HCT116 (cell line): ENCODE measurements at regions not wholly inside any gene's neighbourhood (a gene's known extent, or its start where the extent isn't known, plus 50 kb on each side); places are given as distances from the start of the nearest gene placed in this dataset.

Experiments
- ATAC-seq: fragments of 200-7000 bp; cut with Tn5 transposase; 2 replicates; pipeline ENCODE4 v1.9.1; 2020; ENCODE audit warnings: mild to moderate bottlenecking, moderate library complexity
- BruUV-seq: library from RNA; stranded (reverse); fragments of 400-500 nt; replicated peaks from 2 replicates; lab custom pipeline; 2021; lab: Mats Ljungman, UMichigan
- CTCF ChIA-PET: fragments of 300-600 bp; sonication (Branson Sonifier 250); formaldehyde crosslinking; loops from one replicate; lab custom pipeline; 2021; ENCODE audit warnings: antibody characterized with exemption; lab: Charles Lee
- POLR2A ChIA-PET: fragments of 300-600, 350-600 bp; sonication (Branson Sonifier 250); formaldehyde crosslinking; loops from one replicate; lab custom pipeline; 2021; ENCODE audit warnings: antibody characterized with exemption; lab: Charles Lee
- RAD21 ChIA-PET, 2 experiments: fragments of 300-600 bp; sonication (Branson Sonifier 250); formaldehyde crosslinking; loops; one replicate each; lab custom pipeline; 2023; ENCODE audit warnings: low total read pairs in 2 of 2; ENCODE audit not compliant: uncharacterized antibody in 2 of 2, unreplicated experiment in 2 of 2, low non-redundant PET in 1 of 2; lab: Charles Lee
- DNase-seq: peaks from one replicate; pipeline ENCODE4 v3.0.0-alpha.2; 2010; ENCODE audit warnings: low read depth, low spot score
- H2AFZ ChIP-seq: fragments of 200-600 bp; shearing (Covaris generic), sonication (generic); 2 replicates; pipeline ENCODE4 v1.6.1; 2017; ENCODE audit warnings: low read depth, mixed run types, mixed read lengths, antibody characterized with exemption, low read length; ENCODE audit not compliant: poor library complexity, severe bottlenecking
- H3K27ac ChIP-seq: 2 replicates; pipeline ENCODE4 v1.5.1; 2012; ENCODE audit warnings: low read depth, low read length
- H3K27me3 ChIP-seq: fragments of 200-600 bp; sonication (generic); 2 replicates; pipeline ENCODE4 v1.6.1; 2016; ENCODE audit warnings: mixed run types, low read length, mixed read lengths; ENCODE audit not compliant: insufficient read depth
- H3K36me3 ChIP-seq, 2 experiments: fragments of 200-500 bp in 1 of 2; fragments of 200-600 bp in 1 of 2; sonication (Bioruptor generic) in 1 of 2; sonication (generic) in 1 of 2; 2 replicates each; pipeline versions ENCODE4 v1.5.1 to v1.6.1; 2014 to 2016; ENCODE audit warnings: low read length in 2 of 2, inconsistent platforms in 1 of 2, mixed read lengths in 1 of 2, mixed run types in 1 of 2; ENCODE audit not compliant: insufficient read depth in 2 of 2, control insufficient read depth in 1 of 2
- H3K4me1 ChIP-seq, 2 experiments: fragments of 200-600 bp in 1 of 2; sonication (generic) in 1 of 2; 2 replicates each; pipeline versions ENCODE4 v1.5.1 to v1.6.1; 2012 to 2017; ENCODE audit warnings: low read length in 2 of 2, inconsistent platforms in 1 of 2, mild to moderate bottlenecking in 1 of 2, mixed read lengths in 1 of 2, mixed run types in 1 of 2, moderate library complexity in 1 of 2; ENCODE audit not compliant: insufficient read depth in 2 of 2, control insufficient read depth in 1 of 2
- H3K4me2 ChIP-seq: fragments of 200-600 bp; sonication (generic); 2 replicates; pipeline ENCODE4 v1.6.1; 2017; ENCODE audit warnings: mixed run types, low read length, mixed read lengths
- H3K4me3 ChIP-seq, 2 experiments: fragments of 200-600 bp in 1 of 2; sonication (generic) in 1 of 2; replicated peaks in 1 of 2; 2 replicates each; pipeline ENCODE4 v1.5.1; 2011 to 2016; ENCODE audit warnings: low read length in 2 of 2, control low read depth in 1 of 2, low read depth in 1 of 2, mild to moderate bottlenecking in 1 of 2, mixed read lengths in 1 of 2, mixed run types in 1 of 2
- H3K79me2 ChIP-seq: fragments of 200-600 bp; sonication (generic); 2 replicates; pipeline ENCODE4 v1.6.1; 2017; ENCODE audit warnings: mild to moderate bottlenecking, mixed run types, low read length, moderate library complexity, mixed read lengths; ENCODE audit not compliant: insufficient read depth
- H3K9ac ChIP-seq: fragments of 200-600 bp; sonication (generic); 2 replicates; pipeline ENCODE4 v1.6.1; 2016; ENCODE audit warnings: low read length, mixed read lengths
- H3K9me2 ChIP-seq: fragments of 200-600 bp; sonication (generic), shearing (Covaris generic); 2 replicates; pipeline ENCODE4 v1.6.1; 2017; ENCODE audit warnings: mixed run types, mild to moderate bottlenecking, moderate library complexity; ENCODE audit not compliant: insufficient read depth
- H3K9me3 ChIP-seq, 2 experiments: fragments of 200-500 bp in 1 of 2; fragments of 200-600 bp in 1 of 2; sonication (Bioruptor generic) in 1 of 2; sonication (generic) in 1 of 2; 2 replicates each; pipeline ENCODE4 v1.6.1; 2014 to 2017; ENCODE audit warnings: low read length in 2 of 2, mixed read lengths in 2 of 2, inconsistent platforms in 1 of 2, low read depth in 1 of 2, mild to moderate bottlenecking in 1 of 2, mixed run types in 1 of 2, moderate library complexity in 1 of 2; ENCODE audit not compliant: control insufficient read depth in 1 of 2, insufficient read depth in 1 of 2
- H4K20me1 ChIP-seq: fragments of 200-600 bp; sonication (generic), shearing (Covaris generic); 2 replicates; pipeline ENCODE4 v1.6.1; 2017; ENCODE audit warnings: mixed run types, mild to moderate bottlenecking, moderate library complexity; ENCODE audit not compliant: insufficient read depth
- CBX3 ChIP-seq: IDR thresholded peaks from 2 replicates; pipeline ENCODE4 v1.6.1; 2012; ENCODE audit warnings: low read depth
- CEBPB ChIP-seq: IDR thresholded peaks from 2 replicates; pipeline ENCODE4 v1.6.1; 2012; ENCODE audit warnings: low read depth
- EGR1 ChIP-seq: IDR thresholded peaks from 2 replicates; pipeline ENCODE4 v1.6.1; 2012; ENCODE audit warnings: low read depth
- EZH2phosphoT487 ChIP-seq: fragments of 200-600 bp; IDR thresholded peaks from 2 replicates; pipeline ENCODE4 v1.6.1; 2018; ENCODE audit warnings: antibody characterized with exemption, borderline replicate concordance
- FOSL1 ChIP-seq: IDR thresholded peaks from 2 replicates; pipeline ENCODE4 v1.6.1; 2012; ENCODE audit warnings: low read depth
- POLR2AphosphoS5 ChIP-seq: IDR thresholded peaks from 2 replicates; pipeline ENCODE4 v1.6.1; 2011; ENCODE audit warnings: mild to moderate bottlenecking, low read depth, low read length, moderate library complexity
- SIN3A ChIP-seq: IDR thresholded peaks from 2 replicates; pipeline ENCODE4 v1.6.1; 2012; ENCODE audit warnings: low read depth
- SP1 ChIP-seq: IDR thresholded peaks from 2 replicates; pipeline ENCODE4 v1.6.1; 2012; ENCODE audit warnings: low read depth
- TCF7L2 ChIP-seq: IDR thresholded peaks from 2 replicates; pipeline ENCODE4 v1.7.0; 2011; ENCODE audit warnings: borderline replicate concordance, inconsistent platforms; ENCODE audit not compliant: insufficient read depth, insufficient read length; ENCODE audit errors: extremely low read depth
- ZNF274 ChIP-seq: fragments of 200-500 bp; sonication (Bioruptor generic); IDR thresholded peaks from 2 replicates; pipeline ENCODE4 v1.6.1; 2014; ENCODE audit warnings: mild to moderate bottlenecking, low read depth, low read length, inconsistent platforms
- intact Hi-C: fragments of 100-400 bp; cut with micrococcal nuclease; formaldehyde crosslinking; loops from 2 replicates; pipeline ENCODE4 v1.10.0; 2022
- TF ChIP-seq, protein P1 (sequence below), 3 experiments: fragments of 200-600 bp in 1 of 3; sonication (generic) in 1 of 3; IDR thresholded peaks in 2 of 3; conservative IDR thresholded peaks in 1 of 3; 2 replicates each; pipeline ENCODE4 v1.5.1; 2012 to 2017; ENCODE audit warnings: low read depth in 2 of 3, low read length in 2 of 3, antibody characterized with exemption in 1 of 3, borderline replicate concordance in 1 of 3, control low read depth in 1 of 3, mild to moderate bottlenecking in 1 of 3, mixed read lengths in 1 of 3, mixed run types in 1 of 3, moderate library complexity in 1 of 3; ENCODE audit not compliant: insufficient read depth in 1 of 3
- TF ChIP-seq, protein P2 (sequence below): IDR thresholded peaks from 2 replicates; pipeline ENCODE4 v1.6.1; 2012
- TF ChIP-seq, protein P3 (sequence below): IDR thresholded peaks from 2 replicates; pipeline ENCODE4 v1.6.1; 2011; ENCODE audit warnings: mild to moderate bottlenecking, low read length, moderate library complexity; ENCODE audit not compliant: insufficient replicate concordance; ENCODE audit errors: extremely low read depth
- TF ChIP-seq, protein P4 (sequence below): IDR thresholded peaks from 2 replicates; pipeline ENCODE4 v1.6.1; 2012
- TF ChIP-seq, protein P5 (sequence below): IDR thresholded peaks from 2 replicates; pipeline ENCODE4 v1.6.1; 2012; ENCODE audit warnings: low read depth

DNA sequence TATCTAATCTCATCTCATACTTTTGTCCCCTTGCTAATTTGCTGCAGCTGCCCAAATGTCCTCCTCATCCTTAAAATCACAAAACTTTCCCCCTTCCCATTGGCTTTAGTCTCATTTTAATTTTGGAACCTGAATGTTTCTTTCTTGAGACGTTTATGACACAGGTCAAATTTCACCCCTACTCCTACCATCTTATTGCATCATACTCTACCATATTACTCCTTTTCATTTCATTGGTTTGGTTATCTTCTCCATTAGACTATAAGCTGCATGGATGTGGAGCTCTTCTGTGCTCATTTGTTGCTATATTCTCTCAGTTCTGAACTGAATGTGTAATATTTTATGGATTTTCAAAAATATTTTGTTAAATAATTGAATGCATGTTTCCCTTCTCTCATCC, 688.6 kb downstream of the CBLN4 start:
- Histone ChIP-seq H3K27ac (no peak overlapping the region), H3K9me2 (no peaks in the 10 kb centered on the region), H3K36me3 (no peaks in the 10 kb centered on the region), H3K4me1 (no peaks in the 10 kb centered on the region), H3K4me2 (no peak overlapping the region), H3K79me2 (no peaks in the 10 kb centered on the region), H3K4me3 (no peak overlapping the region), H3K9ac (no peak overlapping the region), H3K27me3 (no peaks in the 10 kb centered on the region), H3K9me3 (peaks cover 20 to 36% of the 10 kb centered on the region in 2 experiments; a peak in 2 of 4 replicates), H4K20me1 (no peaks in the 10 kb centered on the region), H2AFZ (no peak overlapping the region)
- ChIA-PET POLR2A (no interaction called here), CTCF (no interaction called here), RAD21 (no interaction called here)
- DNase-seq (no peak), ATAC-seq (no peak)
- BruUV-seq: no TSS peak
- TF ChIP-seq, protein P1, sequence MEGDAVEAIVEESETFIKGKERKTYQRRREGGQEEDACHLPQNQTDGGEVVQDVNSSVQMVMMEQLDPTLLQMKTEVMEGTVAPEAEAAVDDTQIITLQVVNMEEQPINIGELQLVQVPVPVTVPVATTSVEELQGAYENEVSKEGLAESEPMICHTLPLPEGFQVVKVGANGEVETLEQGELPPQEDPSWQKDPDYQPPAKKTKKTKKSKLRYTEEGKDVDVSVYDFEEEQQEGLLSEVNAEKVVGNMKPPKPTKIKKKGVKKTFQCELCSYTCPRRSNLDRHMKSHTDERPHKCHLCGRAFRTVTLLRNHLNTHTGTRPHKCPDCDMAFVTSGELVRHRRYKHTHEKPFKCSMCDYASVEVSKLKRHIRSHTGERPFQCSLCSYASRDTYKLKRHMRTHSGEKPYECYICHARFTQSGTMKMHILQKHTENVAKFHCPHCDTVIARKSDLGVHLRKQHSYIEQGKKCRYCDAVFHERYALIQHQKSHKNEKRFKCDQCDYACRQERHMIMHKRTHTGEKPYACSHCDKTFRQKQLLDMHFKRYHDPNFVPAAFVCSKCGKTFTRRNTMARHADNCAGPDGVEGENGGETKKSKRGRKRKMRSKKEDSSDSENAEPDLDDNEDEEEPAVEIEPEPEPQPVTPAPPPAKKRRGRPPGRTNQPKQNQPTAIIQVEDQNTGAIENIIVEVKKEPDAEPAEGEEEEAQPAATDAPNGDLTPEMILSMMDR (IDR thresholded peaks at IDR 0.05 in 2 of 3, conservative IDR thresholded peaks at IDR 0.05 in 1 of 3; ENCODE audit: borderline replicate concordance in 1 of 3, insufficient read depth in 1 of 3, low read depth in 2 of 3, low read length in 2 of 3): no peak
- no peak for TF ChIP-seq FOSL1
- no peak for TF ChIP-seq SP1
- TF ChIP-seq, protein P2, sequence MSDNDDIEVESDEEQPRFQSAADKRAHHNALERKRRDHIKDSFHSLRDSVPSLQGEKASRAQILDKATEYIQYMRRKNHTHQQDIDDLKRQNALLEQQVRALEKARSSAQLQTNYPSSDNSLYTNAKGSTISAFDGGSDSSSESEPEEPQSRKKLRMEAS: no peak
- no peak for TF ChIP-seq EZH2phosphoT487
- no peak for TF ChIP-seq POLR2AphosphoS5
- TF ChIP-seq ZNF274: no peak
- TF ChIP-seq CBX3: no peak
- TF ChIP-seq, protein P3, sequence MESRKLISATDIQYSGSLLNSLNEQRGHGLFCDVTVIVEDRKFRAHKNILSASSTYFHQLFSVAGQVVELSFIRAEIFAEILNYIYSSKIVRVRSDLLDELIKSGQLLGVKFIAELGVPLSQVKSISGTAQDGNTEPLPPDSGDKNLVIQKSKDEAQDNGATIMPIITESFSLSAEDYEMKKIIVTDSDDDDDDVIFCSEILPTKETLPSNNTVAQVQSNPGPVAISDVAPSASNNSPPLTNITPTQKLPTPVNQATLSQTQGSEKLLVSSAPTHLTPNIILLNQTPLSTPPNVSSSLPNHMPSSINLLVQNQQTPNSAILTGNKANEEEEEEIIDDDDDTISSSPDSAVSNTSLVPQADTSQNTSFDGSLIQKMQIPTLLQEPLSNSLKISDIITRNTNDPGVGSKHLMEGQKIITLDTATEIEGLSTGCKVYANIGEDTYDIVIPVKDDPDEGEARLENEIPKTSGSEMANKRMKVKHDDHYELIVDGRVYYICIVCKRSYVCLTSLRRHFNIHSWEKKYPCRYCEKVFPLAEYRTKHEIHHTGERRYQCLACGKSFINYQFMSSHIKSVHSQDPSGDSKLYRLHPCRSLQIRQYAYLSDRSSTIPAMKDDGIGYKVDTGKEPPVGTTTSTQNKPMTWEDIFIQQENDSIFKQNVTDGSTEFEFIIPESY: no peak
- TF ChIP-seq, protein P4, sequence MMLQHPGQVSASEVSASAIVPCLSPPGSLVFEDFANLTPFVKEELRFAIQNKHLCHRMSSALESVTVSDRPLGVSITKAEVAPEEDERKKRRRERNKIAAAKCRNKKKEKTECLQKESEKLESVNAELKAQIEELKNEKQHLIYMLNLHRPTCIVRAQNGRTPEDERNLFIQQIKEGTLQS: no peak
- no peak for TF ChIP-seq TCF7L2
- TF ChIP-seq EGR1: no peak
- TF ChIP-seq CEBPB: no peak
- no peak for TF ChIP-seq SIN3A
- TF ChIP-seq, protein P5, sequence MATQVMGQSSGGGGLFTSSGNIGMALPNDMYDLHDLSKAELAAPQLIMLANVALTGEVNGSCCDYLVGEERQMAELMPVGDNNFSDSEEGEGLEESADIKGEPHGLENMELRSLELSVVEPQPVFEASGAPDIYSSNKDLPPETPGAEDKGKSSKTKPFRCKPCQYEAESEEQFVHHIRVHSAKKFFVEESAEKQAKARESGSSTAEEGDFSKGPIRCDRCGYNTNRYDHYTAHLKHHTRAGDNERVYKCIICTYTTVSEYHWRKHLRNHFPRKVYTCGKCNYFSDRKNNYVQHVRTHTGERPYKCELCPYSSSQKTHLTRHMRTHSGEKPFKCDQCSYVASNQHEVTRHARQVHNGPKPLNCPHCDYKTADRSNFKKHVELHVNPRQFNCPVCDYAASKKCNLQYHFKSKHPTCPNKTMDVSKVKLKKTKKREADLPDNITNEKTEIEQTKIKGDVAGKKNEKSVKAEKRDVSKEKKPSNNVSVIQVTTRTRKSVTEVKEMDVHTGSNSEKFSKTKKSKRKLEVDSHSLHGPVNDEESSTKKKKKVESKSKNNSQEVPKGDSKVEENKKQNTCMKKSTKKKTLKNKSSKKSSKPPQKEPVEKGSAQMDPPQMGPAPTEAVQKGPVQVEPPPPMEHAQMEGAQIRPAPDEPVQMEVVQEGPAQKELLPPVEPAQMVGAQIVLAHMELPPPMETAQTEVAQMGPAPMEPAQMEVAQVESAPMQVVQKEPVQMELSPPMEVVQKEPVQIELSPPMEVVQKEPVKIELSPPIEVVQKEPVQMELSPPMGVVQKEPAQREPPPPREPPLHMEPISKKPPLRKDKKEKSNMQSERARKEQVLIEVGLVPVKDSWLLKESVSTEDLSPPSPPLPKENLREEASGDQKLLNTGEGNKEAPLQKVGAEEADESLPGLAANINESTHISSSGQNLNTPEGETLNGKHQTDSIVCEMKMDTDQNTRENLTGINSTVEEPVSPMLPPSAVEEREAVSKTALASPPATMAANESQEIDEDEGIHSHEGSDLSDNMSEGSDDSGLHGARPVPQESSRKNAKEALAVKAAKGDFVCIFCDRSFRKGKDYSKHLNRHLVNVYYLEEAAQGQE: no peak
- intact Hi-C loops: no loop called here
